ENCODE measurements at regions not wholly inside any gene's neighbourhood (a gene's known extent, or its start where the extent isn't known, plus 50 kb on each side); places are given as distances from the start of the nearest gene placed in this dataset.

- H3K27me3 ChIP-seq (ENCODE audit: control insufficient read depth, extremely low read depth, insufficient read depth, low read length), result peaks cover 7% of the 10 kb centered on the region
- H3K9ac ChIP-seq (ENCODE audit: control insufficient read depth, extremely low read depth, insufficient read depth, low read length), result no peak overlapping the region
- DNase-seq (ENCODE audit: low read depth, low spot score) (no peak), FAIRE-seq (peak; percentile 69)
- no peak overlapping the region for H3K27ac ChIP-seq (ENCODE audit: control insufficient read depth, insufficient read depth, low read length)
- H3K9me1 ChIP-seq (ENCODE audit: control insufficient read depth, extremely low read depth, insufficient read depth, low read length), result no peaks in the 10 kb centered on the region
- peak; percentile 74 to 81 (median 75) for TF ChIP-seq CTCF (optimal IDR thresholded peaks at IDR 0.05 in 1 of 3, IDR thresholded peaks at IDR 0.05 in 1 of 3, conservative IDR thresholded peaks at IDR 0.05 in 1 of 3; ENCODE audit: extremely low read depth in 1 of 3, insufficient read depth in 2 of 3, low read length in 3 of 3)
- no peak for TF ChIP-seq EZH2 (IDR thresholded peaks at IDR 0.05; ENCODE audit: low read length)
- H4K20me1 ChIP-seq (ENCODE audit: control insufficient read depth, extremely low read depth, insufficient read depth, low read length), result no peaks in the 10 kb centered on the region
- no peak overlapping the region for H3K4me3 ChIP-seq (ENCODE audit: control insufficient read depth in 2 of 3, extremely low read depth in 1 of 3, insufficient read depth in 2 of 3, low read depth in 1 of 3, low read length in 3 of 3)
- H2AFZ ChIP-seq (ENCODE audit: control insufficient read depth, low read length), result no peak overlapping the region
- H3K36me3 ChIP-seq (ENCODE audit: control insufficient read depth in 2 of 2, extremely low read depth in 1 of 2, insufficient read depth in 2 of 2, low read length in 2 of 2), result no peaks in the 10 kb centered on the region
- H3K4me2 ChIP-seq (ENCODE audit: control insufficient read depth, extremely low read depth, insufficient read depth, low read depth, low read length), result no peak overlapping the region
- H3K79me2 ChIP-seq (ENCODE audit: control insufficient read depth, insufficient read depth, low read length), result no peaks in the 10 kb centered on the region
- dilution Hi-C loops (cut with MboI; ENCODE audit: extremely low pct_ligation_motif_present, low sequenced_read_pairs), result no loop called here
- peaks cover 3% of the 10 kb centered on the region for H3K4me1 ChIP-seq (ENCODE audit: control insufficient read depth, extremely low read depth, insufficient read depth, low read length)
- no peaks in the 10 kb centered on the region for H3K9me3 ChIP-seq (ENCODE audit: control insufficient read depth, low read depth, low read length)
These were observed 461.7 kb downstream of the PTPRU start for GRCh38 chr1:29698033-29698432.

GRCh38 chr1:29697391-29697780 is 461.1 kb downstream of the PTPRU start:
- TF ChIP-seq CTCF (optimal IDR thresholded peaks at IDR 0.05 in 1 of 3, IDR thresholded peaks at IDR 0.05 in 1 of 3, conservative IDR thresholded peaks at IDR 0.05 in 1 of 3; ENCODE audit: extremely low read depth in 1 of 3, insufficient read depth in 2 of 3, low read length in 3 of 3) (no peak), EZH2 (IDR thresholded peaks at IDR 0.05; ENCODE audit: low read length) (no peak)
- H3K4me1 ChIP-seq (ENCODE audit: control insufficient read depth, extremely low read depth, insufficient read depth, low read length), result peaks cover 3% of the 10 kb centered on the region

More at GRCh38 chr1:29697391-29697780, 461.1 kb downstream of the PTPRU start:
- no peaks in the 10 kb centered on the region for H3K36me3 ChIP-seq (ENCODE audit: control insufficient read depth in 2 of 2, extremely low read depth in 1 of 2, insufficient read depth in 2 of 2, low read length in 2 of 2)
- DNase-seq (ENCODE audit: low read depth, low spot score) (no peak), FAIRE-seq (no peak)
- H3K9me3 ChIP-seq (ENCODE audit: control insufficient read depth, low read depth, low read length), result no peaks in the 10 kb centered on the region
- H2AFZ ChIP-seq (ENCODE audit: control insufficient read depth, low read length), result no peak overlapping the region
- peaks cover 7% of the 10 kb centered on the region for H3K27me3 ChIP-seq (ENCODE audit: control insufficient read depth, extremely low read depth, insufficient read depth, low read length)
- H3K27ac ChIP-seq (ENCODE audit: control insufficient read depth, insufficient read depth, low read length), result no peak overlapping the region
- H3K9ac ChIP-seq (ENCODE audit: control insufficient read depth, extremely low read depth, insufficient read depth, low read length), result no peak overlapping the region
- dilution Hi-C loops (cut with MboI; ENCODE audit: extremely low pct_ligation_motif_present, low sequenced_read_pairs), result no loop called here
- no peak overlapping the region for H3K4me3 ChIP-seq (ENCODE audit: control insufficient read depth in 2 of 3, extremely low read depth in 1 of 3, insufficient read depth in 2 of 3, low read depth in 1 of 3, low read length in 3 of 3)
- no peaks in the 10 kb centered on the region for H3K79me2 ChIP-seq (ENCODE audit: control insufficient read depth, insufficient read depth, low read length)
- no peaks in the 10 kb centered on the region for H4K20me1 ChIP-seq (ENCODE audit: control insufficient read depth, extremely low read depth, insufficient read depth, low read length)
- H3K4me2 ChIP-seq (ENCODE audit: control insufficient read depth, extremely low read depth, insufficient read depth, low read depth, low read length), result no peak overlapping the region
- no peaks in the 10 kb centered on the region for H3K9me1 ChIP-seq (ENCODE audit: control insufficient read depth, extremely low read depth, insufficient read depth, low read length)

Data from keratinocyte (primary cell).